ENCODE measurements at regions not wholly inside any gene's neighbourhood (a gene's known extent, or its start where the extent isn't known, plus 50 kb on each side); places are given as distances from the start of the nearest gene placed in this dataset.

- CTCF ChIA-PET: no interaction called here
- no peak for TF ChIP-seq CTCF (IDR thresholded peaks at IDR 0.05; ENCODE audit: insufficient read depth, low read depth, low read length)
- Histone ChIP-seq H3K36me3 (ENCODE audit: control insufficient read depth, insufficient read depth, low read length) (no peaks in the 10 kb centered on the region), H3K4me3 (ENCODE audit: low read depth, low read length) (no peak overlapping the region), H3K27me3 (ENCODE audit: control insufficient read depth, insufficient read depth, low read length) (no peaks in the 10 kb centered on the region)
- POLR2A ChIA-PET: no interaction called here
- DNase-seq (ENCODE audit: low read depth): no peak
Measured at GRCh38 chr13:73244467-73244866, 185.7 kb downstream of the KLF5 start.

GRCh38 chr13:73242515-73243015 lies 183.8 kb downstream of the KLF5 start:
- CTCF ChIA-PET: no interaction called here
- H3K27me3 ChIP-seq (ENCODE audit: control insufficient read depth, insufficient read depth, low read length): no peaks in the 10 kb centered on the region
- no peak overlapping the region for H3K4me3 ChIP-seq (ENCODE audit: low read depth, low read length)
- DNase-seq (ENCODE audit: low read depth): no peak
- no peak for TF ChIP-seq CTCF (IDR thresholded peaks at IDR 0.05; ENCODE audit: insufficient read depth, low read depth, low read length)
- POLR2A ChIA-PET: no interaction called here
- H3K36me3 ChIP-seq (ENCODE audit: control insufficient read depth, insufficient read depth, low read length): no peaks in the 10 kb centered on the region

- CTCF ChIA-PET: no interaction called here
Measured at GRCh38 chr13:73240193-73240592, 181.4 kb downstream of the KLF5 start.

GRCh38 chr13:73235385-73235784 lies 176.6 kb downstream of the KLF5 start:
- TF ChIP-seq CTCF (IDR thresholded peaks at IDR 0.05; ENCODE audit: insufficient read depth, low read depth, low read length): no peak
- Histone ChIP-seq H3K36me3 (ENCODE audit: control insufficient read depth, insufficient read depth, low read length) (no peaks in the 10 kb centered on the region), H3K4me3 (ENCODE audit: low read depth, low read length) (no peak overlapping the region), H3K27me3 (ENCODE audit: control insufficient read depth, insufficient read depth, low read length) (no peaks in the 10 kb centered on the region)
- POLR2A ChIA-PET: no interaction called here
- no peak for DNase-seq (ENCODE audit: low read depth)
- CTCF ChIA-PET: interaction anchor here (0.7 kb wide), 1 partner anchor 470 kb away, joined by 3 read pairs; no protein-coding TSS in a partner anchor

More at GRCh38 chr13:73240193-73240592, 181.4 kb downstream of the KLF5 start:
- Histone ChIP-seq H3K27me3 (ENCODE audit: control insufficient read depth, insufficient read depth, low read length) (no peaks in the 10 kb centered on the region), H3K4me3 (ENCODE audit: low read depth, low read length) (no peak overlapping the region), H3K36me3 (ENCODE audit: control insufficient read depth, insufficient read depth, low read length) (no peaks in the 10 kb centered on the region)
- no peak for TF ChIP-seq CTCF (IDR thresholded peaks at IDR 0.05; ENCODE audit: insufficient read depth, low read depth, low read length)
- no peak for DNase-seq (ENCODE audit: low read depth)
- POLR2A ChIA-PET: no interaction called here

- no peak for DNase-seq (ENCODE audit: low read depth)
- no peak for TF ChIP-seq CTCF (IDR thresholded peaks at IDR 0.05; ENCODE audit: insufficient read depth, low read depth, low read length)
- Histone ChIP-seq H3K4me3 (ENCODE audit: low read depth, low read length) (no peak overlapping the region), H3K36me3 (ENCODE audit: control insufficient read depth, insufficient read depth, low read length) (no peaks in the 10 kb centered on the region), H3K27me3 (ENCODE audit: control insufficient read depth, insufficient read depth, low read length) (no peaks in the 10 kb centered on the region)
- CTCF ChIA-PET: interaction anchor here (1.0 to 1.5 kb wide), 2 partner anchors 8 to 17 kb away, joined by 4 read pairs; no protein-coding TSS in a partner anchor
- POLR2A ChIA-PET: no interaction called here
Measured at GRCh38 chr13:73231471-73231870, 172.7 kb downstream of the KLF5 start.
